DOHH2 (cell line): ENCODE measurements at regions not wholly inside any gene's neighbourhood (a gene's known extent, or its start where the extent isn't known, plus 50 kb on each side); places are given as distances from the start of the nearest gene placed in this dataset.

Experiments used
- CTCF ChIP-seq: fragments of 200-600 bp; sonication (generic); IDR thresholded peaks from one replicate; pipeline ENCODE4 v1.5.1; 2014; ENCODE audit warnings: antibody characterized with exemption, mild to moderate bottlenecking, low read depth, low read length; ENCODE audit not compliant: poor library complexity, severe bottlenecking
- EZH2phosphoT487 ChIP-seq: fragments of 200-600 bp; sonication (generic); IDR thresholded peaks from 2 replicates; pipeline ENCODE4 v1.6.1; 2017; ENCODE audit warnings: borderline replicate concordance, mild to moderate bottlenecking, antibody characterized with exemption, low read length, moderate library complexity, mixed read lengths

GRCh38 chrX:51404445-51404844 is 71.8 kb downstream of the NUDT10 start:
- TF ChIP-seq CTCF (no peak), EZH2phosphoT487 (no peak)
